GM21367 (cell line): ENCODE measurements at regions not wholly inside any gene's neighbourhood (a gene's known extent, or its start where the extent isn't known, plus 50 kb on each side); places are given as distances from the start of the nearest gene placed in this dataset.

Source experiments
- ATAC-seq: cut with Tn5 transposase; IDR thresholded peaks from one replicate; pipeline ENCODE4 v1.9.1; 2021; ENCODE audit not compliant: unreplicated experiment

- ATAC-seq, result no peak
These were observed 423.3 kb downstream of the QKI start for GRCh38 chr6:163837691-163838431.

- ATAC-seq, result no peak
These were observed 422.6 kb downstream of the QKI start for GRCh38 chr6:163836876-163837690.

- ATAC-seq, result no peak
These were observed 421.1 kb downstream of the QKI start for GRCh38 chr6:163835439-163836171.

GRCh38 chr6:163834226-163834970, 419.9 kb downstream of the QKI start:
- no peak for ATAC-seq

DNA sequence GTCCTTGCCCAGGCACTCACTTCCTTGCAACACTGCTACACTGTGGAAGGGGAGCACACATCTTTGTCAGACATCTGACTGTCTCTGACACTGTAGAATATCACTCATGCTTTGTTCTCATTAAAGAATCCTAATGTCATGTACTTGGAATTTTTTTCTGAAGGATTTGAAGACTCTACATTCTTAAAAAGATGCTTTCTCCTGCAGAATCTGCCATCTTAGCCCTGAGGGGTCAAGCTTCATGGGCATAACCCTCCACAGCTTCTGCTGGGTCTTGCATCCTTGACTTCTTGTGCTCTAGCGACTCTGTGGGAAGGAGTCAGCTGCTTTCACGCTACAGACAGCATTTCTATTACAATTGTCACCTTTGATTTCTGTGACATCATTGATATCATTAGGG, 417.2 kb downstream of the QKI start:
- ATAC-seq, result no peak

GRCh38 chr6:163830641-163831040, 416.1 kb downstream of the QKI start:
- ATAC-seq, result no peak

DNA sequence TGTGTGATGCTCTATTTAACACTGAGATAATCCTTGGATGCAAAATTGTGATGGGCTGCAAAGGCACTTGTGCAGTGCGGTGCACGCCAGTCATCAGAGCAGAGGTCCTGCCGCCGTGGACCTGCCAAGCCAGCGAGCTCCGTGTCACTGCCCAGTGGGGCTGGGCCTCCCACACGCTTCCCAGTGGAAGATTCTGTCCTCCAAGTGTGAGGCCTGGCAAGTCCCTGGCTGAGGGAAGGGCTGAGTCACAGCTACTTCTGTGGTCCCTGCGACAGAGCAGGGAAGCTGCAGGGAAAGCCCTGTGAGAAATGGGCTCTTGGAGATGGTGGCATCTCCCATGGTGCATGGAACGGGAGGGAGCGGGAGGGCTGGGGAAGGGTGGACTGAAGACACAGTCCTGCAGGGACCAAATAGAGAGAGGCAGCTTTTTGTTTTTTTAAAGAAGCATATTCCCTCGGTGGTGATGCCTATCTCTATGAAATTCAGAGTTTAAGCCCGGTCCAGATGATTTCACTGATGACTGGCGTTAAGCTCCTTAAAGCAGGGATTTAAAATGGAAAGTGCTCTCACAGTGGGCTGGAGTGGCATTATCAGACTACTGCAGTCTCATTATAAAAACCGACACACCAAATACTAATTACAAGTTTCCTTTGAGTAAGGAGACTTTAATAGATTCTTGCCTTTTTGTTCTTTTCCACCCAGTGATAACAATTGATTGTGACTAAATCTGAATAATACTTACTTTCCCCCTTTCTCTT, 413.7 kb downstream of the QKI start:
- ATAC-seq, result no peak

DNA sequence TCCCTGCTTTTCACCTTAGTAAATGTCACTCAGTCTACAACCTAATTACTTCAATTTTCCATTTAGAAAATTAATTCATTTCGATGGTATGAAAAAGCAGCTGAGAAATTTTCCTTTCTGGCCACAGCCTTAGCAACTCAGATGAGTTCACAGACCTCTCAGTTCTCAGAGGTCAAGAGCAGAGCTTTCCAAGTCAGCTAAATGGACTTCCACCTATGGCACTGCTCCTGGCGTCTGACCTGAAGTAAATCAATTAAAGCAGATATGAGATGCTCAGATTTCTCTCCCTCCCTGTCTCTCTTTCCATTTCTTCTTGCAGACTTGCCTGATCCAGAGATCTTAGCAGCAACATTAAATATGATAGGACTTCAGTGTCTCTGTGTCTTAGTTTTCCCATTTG, 412.6 kb downstream of the QKI start:
- ATAC-seq, result no peak

DNA sequence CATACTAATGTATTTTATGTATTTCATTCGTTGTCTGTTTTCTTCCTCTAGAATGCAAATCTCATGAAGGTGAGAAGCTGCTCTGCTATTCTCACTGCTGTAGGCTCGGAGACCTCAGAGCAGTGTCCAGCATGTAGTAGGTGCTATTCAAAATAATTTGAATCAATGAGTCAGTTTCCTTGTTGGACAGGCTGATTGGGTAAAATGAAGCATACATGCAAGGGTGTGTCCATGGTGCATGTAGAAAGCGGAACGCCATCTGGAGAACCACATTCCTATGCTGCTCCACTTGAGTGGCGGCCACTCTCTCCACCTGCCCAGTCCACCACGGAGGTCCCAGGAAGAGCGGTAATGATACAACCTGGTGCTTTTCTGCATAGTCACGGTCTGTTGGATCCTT, 412.1 kb downstream of the QKI start:
- no peak for ATAC-seq

DNA sequence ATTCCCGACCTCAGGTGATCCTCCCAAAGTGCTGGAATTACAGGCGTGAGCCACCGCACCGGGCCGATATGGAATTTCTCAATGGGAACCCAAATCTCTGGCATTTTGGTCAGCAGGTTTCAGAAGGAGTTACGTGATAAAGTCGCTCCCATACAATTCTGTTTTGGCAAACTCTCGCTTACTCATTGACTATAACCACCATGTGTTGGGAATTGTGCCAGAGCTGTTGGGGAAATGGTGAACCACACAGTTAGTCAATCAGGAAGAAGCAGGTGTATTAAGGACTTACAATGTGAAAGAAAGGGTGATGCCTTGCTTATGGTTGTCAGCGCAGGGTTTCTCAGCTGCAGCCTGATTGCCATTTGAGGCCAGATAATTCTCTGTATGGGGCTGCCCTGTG, 410.5 kb downstream of the QKI start:
- no peak for ATAC-seq

- ATAC-seq, result no peak
These were observed 409.1 kb downstream of the QKI start for GRCh38 chr6:163823577-163823976.

GRCh38 chr6:163820745-163821458, 406.4 kb downstream of the QKI start:
- no peak for ATAC-seq

DNA sequence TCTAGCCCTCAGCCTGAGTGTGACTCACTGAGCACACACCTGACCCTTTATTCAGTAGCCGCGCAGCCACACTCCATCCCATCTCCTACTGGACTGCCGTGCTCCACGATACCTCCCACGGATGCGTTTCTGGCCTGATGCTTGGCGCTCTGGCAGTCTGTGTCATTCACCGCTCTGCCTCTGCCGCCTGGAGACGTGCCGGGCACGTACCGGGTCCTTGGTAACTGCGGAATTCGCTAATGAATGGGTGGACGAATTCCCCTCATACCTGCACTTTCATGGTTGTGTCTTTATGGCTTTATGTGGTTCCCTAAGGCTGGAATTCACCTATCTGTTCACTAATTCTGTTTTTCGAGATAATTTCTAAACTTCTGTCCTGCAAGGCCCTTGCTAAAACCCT, 405.7 kb downstream of the QKI start:
- no peak for ATAC-seq

DNA sequence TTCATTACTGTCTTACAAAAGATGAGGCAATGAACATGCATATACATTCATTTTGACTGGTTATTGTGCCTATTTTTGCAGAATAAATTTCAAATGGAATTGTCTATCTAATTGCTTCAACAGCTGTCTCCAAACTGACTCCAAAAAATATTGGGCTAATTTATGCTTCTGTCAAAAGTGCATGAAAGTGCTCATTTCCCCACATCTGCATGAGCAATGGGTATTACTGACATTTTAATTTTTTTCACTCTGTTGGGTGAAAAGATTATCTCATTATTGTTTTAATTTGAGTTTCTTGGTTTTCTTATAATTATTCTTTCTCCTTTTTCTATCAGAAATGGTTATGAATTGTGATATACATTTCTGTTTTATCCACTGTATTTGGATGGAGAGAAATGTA, 404.2 kb downstream of the QKI start:
- ATAC-seq, result no peak

DNA sequence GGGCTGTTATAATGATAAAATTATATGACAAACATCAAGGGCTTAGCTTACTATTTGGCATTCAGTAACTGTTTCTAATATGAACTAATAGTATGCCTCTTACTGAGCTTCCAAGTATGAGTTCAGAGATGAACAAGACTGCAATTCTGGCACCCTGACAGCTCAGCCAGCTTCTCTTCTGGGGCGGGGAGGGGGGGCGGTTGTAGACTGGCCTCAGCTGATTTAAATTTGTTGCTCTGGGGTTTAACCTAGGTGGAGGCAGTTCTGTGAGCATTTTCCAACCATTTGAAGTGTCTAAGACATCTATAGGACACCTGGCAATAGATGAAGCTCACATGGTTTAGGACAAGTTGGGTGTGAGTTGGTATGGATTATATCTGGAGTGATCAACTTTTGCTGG, 401.9 kb downstream of the QKI start:
- no peak for ATAC-seq

DNA sequence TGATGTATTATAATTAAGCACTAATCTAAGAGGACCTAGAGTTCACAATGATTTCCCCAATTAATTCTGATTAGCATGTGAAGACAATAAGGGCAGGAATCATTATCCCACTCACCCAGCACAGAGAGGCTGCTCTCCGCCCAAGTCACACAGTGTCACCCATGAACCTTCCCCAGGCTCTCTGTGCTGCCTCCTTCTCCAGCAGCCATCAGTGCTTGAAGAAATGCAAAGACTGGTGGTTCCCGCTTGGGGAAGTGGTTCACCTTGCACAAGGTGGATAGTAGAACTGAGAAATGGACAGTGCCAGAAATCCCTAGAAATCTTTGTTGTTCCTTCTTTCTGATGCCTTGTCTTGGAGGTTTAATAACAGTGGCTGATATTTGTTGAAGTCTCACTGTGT, 401.3 kb downstream of the QKI start:
- ATAC-seq, result no peak

GRCh38 chr6:163814494-163815364, 400.2 kb downstream of the QKI start:
- ATAC-seq, result peak; percentile 75

- ATAC-seq, result no peak
These were observed 399.5 kb downstream of the QKI start for GRCh38 chr6:163813979-163814493.

GRCh38 chr6:163811317-163811716, 396.8 kb downstream of the QKI start:
- ATAC-seq, result no peak
